ENCODE measurements at regions not wholly inside any gene's neighbourhood (a gene's known extent, or its start where the extent isn't known, plus 50 kb on each side); places are given as distances from the start of the nearest gene placed in this dataset.

GRCh38 chr1:25089772-25090171, 142.5 kb downstream of the SYF2 start:
- peaks cover 0 to 3% (median 0%) of the 10 kb centered on the region in 4 experiments for H3K27me3 ChIP-seq (replicated peaks in 1 of 4; ENCODE audit: control extremely low read depth in 1 of 4, control insufficient read depth in 3 of 4, insufficient read depth in 4 of 4, low read length in 3 of 4)
- H3K36me3 ChIP-seq (replicated peaks in 1 of 2; ENCODE audit: control extremely low read depth in 1 of 2, control insufficient read depth in 1 of 2, extremely low read depth in 1 of 2, insufficient read depth in 2 of 2, low read length in 1 of 2), result no peaks in the 10 kb centered on the region
- CTCF ChIA-PET, result no interaction called here
- TF ChIP-seq, protein P1, sequence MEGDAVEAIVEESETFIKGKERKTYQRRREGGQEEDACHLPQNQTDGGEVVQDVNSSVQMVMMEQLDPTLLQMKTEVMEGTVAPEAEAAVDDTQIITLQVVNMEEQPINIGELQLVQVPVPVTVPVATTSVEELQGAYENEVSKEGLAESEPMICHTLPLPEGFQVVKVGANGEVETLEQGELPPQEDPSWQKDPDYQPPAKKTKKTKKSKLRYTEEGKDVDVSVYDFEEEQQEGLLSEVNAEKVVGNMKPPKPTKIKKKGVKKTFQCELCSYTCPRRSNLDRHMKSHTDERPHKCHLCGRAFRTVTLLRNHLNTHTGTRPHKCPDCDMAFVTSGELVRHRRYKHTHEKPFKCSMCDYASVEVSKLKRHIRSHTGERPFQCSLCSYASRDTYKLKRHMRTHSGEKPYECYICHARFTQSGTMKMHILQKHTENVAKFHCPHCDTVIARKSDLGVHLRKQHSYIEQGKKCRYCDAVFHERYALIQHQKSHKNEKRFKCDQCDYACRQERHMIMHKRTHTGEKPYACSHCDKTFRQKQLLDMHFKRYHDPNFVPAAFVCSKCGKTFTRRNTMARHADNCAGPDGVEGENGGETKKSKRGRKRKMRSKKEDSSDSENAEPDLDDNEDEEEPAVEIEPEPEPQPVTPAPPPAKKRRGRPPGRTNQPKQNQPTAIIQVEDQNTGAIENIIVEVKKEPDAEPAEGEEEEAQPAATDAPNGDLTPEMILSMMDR (IDR thresholded peaks at IDR 0.05), result no peak
- no peak for TF ChIP-seq EZH2 (IDR thresholded peaks at IDR 0.05; ENCODE audit: borderline replicate concordance, insufficient read depth, low read depth, low read length, poor library complexity, severe bottlenecking)
- H3K79me2 ChIP-seq (ENCODE audit: control insufficient read depth, insufficient read depth, low read length), result no peaks in the 10 kb centered on the region
- no peak overlapping the region for H3K9ac ChIP-seq (ENCODE audit: low read length)
- no peak for ATAC-seq (ENCODE audit: low read depth)
- no peak overlapping the region for H3K27ac Mint-ChIP-seq
- POLR2A ChIA-PET, result no interaction called here
- H3K27ac ChIP-seq (ENCODE audit: low read length in 2 of 2), result no peak overlapping the region
- no peaks in the 10 kb centered on the region for H4K20me1 ChIP-seq (ENCODE audit: control insufficient read depth, insufficient read depth, low read length, poor library complexity, severe bottlenecking)
- no peak overlapping the region for H3K4me3 ChIP-seq (ENCODE audit: control extremely low read depth in 1 of 5, extremely low read depth in 1 of 5, insufficient read depth in 1 of 5, low read depth in 2 of 5, low read length in 4 of 5)
- no peak for DNase-seq
- intact Hi-C loops (cut with micrococcal nuclease), result no loop called here
- H3K4me1 Mint-ChIP-seq, result peaks cover 6% of the 10 kb centered on the region
- peaks cover 0 to 12% of the 10 kb centered on the region in 2 donors for H3K4me1 ChIP-seq (ENCODE audit: control insufficient read depth in 2 of 2, insufficient read depth in 2 of 2, low read length in 2 of 2)
- no peak overlapping the region for H3K4me2 ChIP-seq (replicated peaks; ENCODE audit: low read depth, low read length, poor library complexity, severe bottlenecking)
- peaks cover 0 to 3% (median 0%) of the 10 kb centered on the region in 3 donors for H3K9me3 ChIP-seq (ENCODE audit: control extremely low read depth in 1 of 3, control insufficient read depth in 2 of 3, insufficient read depth in 1 of 3, low read length in 2 of 3)
- H2AFZ ChIP-seq (ENCODE audit: insufficient read depth, low read depth, low read length, poor library complexity, severe bottlenecking), result no peak overlapping the region
- WGBS (ENCODE audit: insufficient coverage), result 100% methylated on average over 3 of the region's 7 CpGs
- no peaks in the 10 kb centered on the region for H3K27me3 Mint-ChIP-seq
- no peak overlapping the region for H3K4me3 Mint-ChIP-seq
- H3K9me3 Mint-ChIP-seq (ENCODE audit: insufficient read depth), result no peaks in the 10 kb centered on the region

GRCh38 chr1:25088946-25089345, 143.4 kb downstream of the SYF2 start:
- TF ChIP-seq, protein P1 (IDR thresholded peaks at IDR 0.05), result no peak
- no peak overlapping the region for H3K4me2 ChIP-seq (replicated peaks; ENCODE audit: low read depth, low read length, poor library complexity, severe bottlenecking)
- H4K20me1 ChIP-seq (ENCODE audit: control insufficient read depth, insufficient read depth, low read length, poor library complexity, severe bottlenecking), result no peaks in the 10 kb centered on the region
- no peak overlapping the region for H3K27ac Mint-ChIP-seq
- peaks cover 0 to 7% of the 10 kb centered on the region in 2 donors for H3K4me1 ChIP-seq (ENCODE audit: control insufficient read depth in 2 of 2, insufficient read depth in 2 of 2, low read length in 2 of 2)
- no peaks in the 10 kb centered on the region for H3K9me3 ChIP-seq (ENCODE audit: control extremely low read depth in 1 of 3, control insufficient read depth in 2 of 3, insufficient read depth in 1 of 3, low read length in 2 of 3)
- H3K27ac ChIP-seq (ENCODE audit: low read length in 2 of 2), result no peak overlapping the region
- no peak overlapping the region for H3K4me3 ChIP-seq (ENCODE audit: control extremely low read depth in 1 of 5, extremely low read depth in 1 of 5, insufficient read depth in 1 of 5, low read depth in 2 of 5, low read length in 4 of 5)
- no peak overlapping the region for H2AFZ ChIP-seq (ENCODE audit: insufficient read depth, low read depth, low read length, poor library complexity, severe bottlenecking)
- POLR2A ChIA-PET, result no interaction called here
- no peak overlapping the region for H3K4me3 Mint-ChIP-seq
- H3K4me1 Mint-ChIP-seq, result peaks cover 3% of the 10 kb centered on the region
- no peak overlapping the region for H3K9ac ChIP-seq (ENCODE audit: low read length)
- H3K79me2 ChIP-seq (ENCODE audit: control insufficient read depth, insufficient read depth, low read length), result no peaks in the 10 kb centered on the region
- 83% methylated on average over 7 of the region's 7 CpGs for WGBS (ENCODE audit: insufficient coverage)
- ATAC-seq (ENCODE audit: low read depth) (no peak), DNase-seq (no peak)
- CTCF ChIA-PET, result no interaction called here
- no peaks in the 10 kb centered on the region for H3K36me3 ChIP-seq (replicated peaks in 1 of 2; ENCODE audit: control extremely low read depth in 1 of 2, control insufficient read depth in 1 of 2, extremely low read depth in 1 of 2, insufficient read depth in 2 of 2, low read length in 1 of 2)
- intact Hi-C loops (cut with micrococcal nuclease), result no loop called here
- no peaks in the 10 kb centered on the region for H3K9me3 Mint-ChIP-seq (ENCODE audit: insufficient read depth)
- peaks cover 0 to 3% (median 0%) of the 10 kb centered on the region in 4 experiments for H3K27me3 ChIP-seq (replicated peaks in 1 of 4; ENCODE audit: control extremely low read depth in 1 of 4, control insufficient read depth in 3 of 4, insufficient read depth in 4 of 4, low read length in 3 of 4)
- H3K27me3 Mint-ChIP-seq, result no peaks in the 10 kb centered on the region
